Vagina (tissue), 2 donors: ENCODE measurements at regions not wholly inside any gene's neighbourhood (a gene's known extent, or its start where the extent isn't known, plus 50 kb on each side); places are given as distances from the start of the nearest gene placed in this dataset.

ENCODE experiments used
- POLR2AphosphoS5 ChIP-seq, 2 donors: sonication (generic); formaldehyde crosslinking; IDR thresholded peaks; one replicate each; pipeline ENCODE4 v1.9.0; 2017; ENCODE audit warnings: antibody characterized with exemption in 2 of 2, mild to moderate bottlenecking in 2 of 2, low read depth in 1 of 2; ENCODE audit not compliant: insufficient read depth in 1 of 2
- TF ChIP-seq, protein P1 (sequence below), 3 experiments: fragments of 450-650 bp in 2 of 3; fragments of 200-600 bp in 1 of 3; sonication (generic) in 1 of 3; IDR thresholded peaks; one replicate each; pipeline ENCODE4 v1.5.1; 2017 to 2019; ENCODE audit warnings: antibody characterized with exemption in 3 of 3, mild to moderate bottlenecking in 2 of 3, moderate library complexity in 2 of 3

DNA sequence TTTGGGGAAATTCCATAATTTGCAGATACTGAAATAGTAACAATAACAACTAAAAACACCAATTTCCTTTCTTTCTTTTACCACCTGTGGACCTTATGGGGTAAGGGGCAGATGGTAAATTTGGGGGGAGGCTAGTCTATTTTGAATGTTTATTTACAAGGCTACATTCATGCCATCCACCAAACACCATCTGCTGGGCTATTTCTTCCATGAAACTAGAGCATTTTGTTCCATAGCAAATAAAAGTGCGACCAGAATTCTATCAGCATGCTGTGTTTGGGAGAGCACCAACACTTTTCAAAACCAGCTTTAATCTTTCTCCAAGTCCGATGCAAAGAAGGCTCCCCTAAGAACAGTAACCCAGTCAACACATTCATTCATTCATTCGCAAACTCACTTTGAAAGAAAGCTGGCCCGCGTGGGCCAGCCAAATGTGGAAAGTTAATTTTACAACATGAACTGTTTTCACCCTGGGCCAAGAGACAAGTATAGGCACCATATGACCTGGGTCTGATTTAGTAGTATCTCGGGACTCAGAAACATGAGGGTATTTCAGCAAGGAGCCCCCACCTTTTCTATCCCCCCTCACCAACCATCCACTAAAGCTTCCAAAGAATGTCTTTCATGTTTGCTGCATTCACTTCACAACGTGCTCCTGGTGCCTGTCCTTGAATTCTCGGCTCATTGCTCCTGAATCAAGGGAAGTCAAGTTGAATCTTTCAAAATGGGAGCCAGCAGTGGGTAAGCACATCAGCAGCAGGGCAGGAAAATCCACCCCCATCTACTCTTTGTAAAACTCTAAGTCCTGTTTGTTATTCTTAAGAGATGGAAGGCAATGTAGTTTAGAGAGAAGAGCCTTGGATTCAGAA is 210.6 kb downstream of the C1D start:
- TF ChIP-seq POLR2AphosphoS5 (IDR thresholded peaks at IDR 0.05; ENCODE audit: insufficient read depth in 1 of 2, low read depth in 1 of 2), result no peak
- TF ChIP-seq, protein P1, sequence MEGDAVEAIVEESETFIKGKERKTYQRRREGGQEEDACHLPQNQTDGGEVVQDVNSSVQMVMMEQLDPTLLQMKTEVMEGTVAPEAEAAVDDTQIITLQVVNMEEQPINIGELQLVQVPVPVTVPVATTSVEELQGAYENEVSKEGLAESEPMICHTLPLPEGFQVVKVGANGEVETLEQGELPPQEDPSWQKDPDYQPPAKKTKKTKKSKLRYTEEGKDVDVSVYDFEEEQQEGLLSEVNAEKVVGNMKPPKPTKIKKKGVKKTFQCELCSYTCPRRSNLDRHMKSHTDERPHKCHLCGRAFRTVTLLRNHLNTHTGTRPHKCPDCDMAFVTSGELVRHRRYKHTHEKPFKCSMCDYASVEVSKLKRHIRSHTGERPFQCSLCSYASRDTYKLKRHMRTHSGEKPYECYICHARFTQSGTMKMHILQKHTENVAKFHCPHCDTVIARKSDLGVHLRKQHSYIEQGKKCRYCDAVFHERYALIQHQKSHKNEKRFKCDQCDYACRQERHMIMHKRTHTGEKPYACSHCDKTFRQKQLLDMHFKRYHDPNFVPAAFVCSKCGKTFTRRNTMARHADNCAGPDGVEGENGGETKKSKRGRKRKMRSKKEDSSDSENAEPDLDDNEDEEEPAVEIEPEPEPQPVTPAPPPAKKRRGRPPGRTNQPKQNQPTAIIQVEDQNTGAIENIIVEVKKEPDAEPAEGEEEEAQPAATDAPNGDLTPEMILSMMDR (IDR thresholded peaks at IDR 0.05), result no peak
